ENCODE measurements at regions not wholly inside any gene's neighbourhood (a gene's known extent, or its start where the extent isn't known, plus 50 kb on each side); places are given as distances from the start of the nearest gene placed in this dataset.

DNA sequence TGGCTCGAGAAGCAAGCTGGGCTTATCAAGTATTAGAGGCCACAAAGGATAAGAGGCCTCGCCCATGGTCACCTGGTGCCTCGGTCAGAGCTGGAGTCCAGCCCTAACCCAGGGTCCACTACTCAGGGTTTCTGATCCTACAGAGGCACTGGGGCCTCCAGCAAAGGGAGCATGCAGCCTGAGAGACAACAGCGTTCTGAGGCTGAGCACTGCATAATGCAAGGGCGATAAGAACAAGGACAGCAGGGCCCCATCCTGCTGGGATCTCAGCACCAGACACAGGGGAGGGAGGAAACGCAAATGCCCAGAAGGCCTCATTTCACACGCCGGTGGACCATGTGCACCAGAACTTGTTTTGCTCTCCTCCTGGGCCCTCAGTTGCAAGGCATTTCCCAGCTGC, 63.0 kb downstream of the C5orf15 start:
- no peak for DNase-seq
- intact Hi-C loops (cut with micrococcal nuclease): loop anchor here (5.0 kb wide), 1 partner anchor 37 kb away; no protein-coding TSS in a partner anchor
- Mint-ChIP-seq H3K36me3 (no peaks in the 10 kb centered on the region), H3K4me1 (ENCODE audit: low read depth) (no peaks in the 10 kb centered on the region), H3K9me3 (no peaks in the 10 kb centered on the region), H3K27ac (no peak overlapping the region), H3K4me3 (no peak overlapping the region), H3K27me3 (no peaks in the 10 kb centered on the region)
- POLR2A ChIA-PET: no interaction called here
- CTCF ChIA-PET: no interaction called here

DNA sequence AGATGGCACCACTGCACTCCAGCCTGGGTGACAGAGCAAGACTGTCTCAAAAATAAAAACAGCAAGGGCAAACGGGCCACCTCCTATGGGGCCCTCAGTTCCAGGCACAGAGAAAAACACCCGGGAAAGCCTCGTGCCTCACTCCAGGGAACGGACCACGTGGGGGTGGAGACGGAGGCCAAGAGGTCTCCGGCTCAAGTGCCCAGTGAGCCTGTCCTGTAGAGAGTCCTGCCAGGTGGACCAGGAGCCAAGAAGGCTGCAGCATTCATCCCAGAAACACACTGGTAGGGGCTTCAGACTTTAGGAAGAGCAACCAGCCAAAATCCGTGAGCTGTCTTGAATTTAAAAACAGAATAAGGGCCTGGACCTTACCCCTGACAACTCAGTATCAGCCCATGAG, 63.8 kb downstream of the C5orf15 start:
- intact Hi-C loops (cut with micrococcal nuclease): loop anchor here (5.0 kb wide), 1 partner anchor 38 kb away; no protein-coding TSS in a partner anchor
- no peak overlapping the region for H3K27ac Mint-ChIP-seq
- H3K4me3 Mint-ChIP-seq: no peak overlapping the region
- no peaks in the 10 kb centered on the region for H3K27me3 Mint-ChIP-seq
- no peaks in the 10 kb centered on the region for H3K9me3 Mint-ChIP-seq
- no peaks in the 10 kb centered on the region for H3K36me3 Mint-ChIP-seq
- H3K4me1 Mint-ChIP-seq (ENCODE audit: low read depth): no peaks in the 10 kb centered on the region
- ChIA-PET CTCF (interaction anchor here (1.7 kb wide), 1 partner anchor 35 kb away, joined by 6 read pairs; no protein-coding TSS in a partner anchor), POLR2A (no interaction called here)
- DNase-seq: no peak

DNA sequence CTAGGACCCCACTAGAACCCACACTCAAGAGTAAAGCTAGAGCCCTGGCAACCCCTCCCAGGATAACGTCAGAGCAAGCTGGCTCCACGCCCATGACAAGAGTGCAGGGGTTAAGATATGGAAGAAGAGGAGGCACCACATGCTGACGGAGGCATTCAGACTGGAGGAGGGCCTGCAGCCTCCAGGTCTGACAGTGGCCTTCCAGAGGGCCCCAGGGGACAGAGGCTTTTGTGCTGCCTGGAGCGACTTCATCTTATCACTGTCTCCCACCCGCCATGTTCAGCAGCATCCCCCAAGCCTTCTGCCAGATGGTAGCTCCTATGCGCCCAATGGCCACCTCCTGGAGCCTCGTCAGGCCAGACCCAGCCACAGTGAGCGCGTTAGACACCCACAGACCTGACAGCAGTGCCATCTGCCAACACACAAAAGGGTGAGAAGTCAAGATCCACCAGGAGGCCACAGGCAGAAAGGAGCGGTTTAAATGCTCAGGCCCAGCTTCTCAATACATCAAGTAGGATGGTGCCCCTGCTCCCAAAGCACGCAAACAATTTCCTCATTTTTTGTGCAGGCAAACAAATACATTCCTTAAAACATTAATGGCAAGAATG, 65.8 kb downstream of the C5orf15 start:
- POLR2A ChIA-PET: no interaction called here
- no peaks in the 10 kb centered on the region for H3K9me3 Mint-ChIP-seq
- H3K27ac Mint-ChIP-seq: no peak overlapping the region
- no peaks in the 10 kb centered on the region for H3K27me3 Mint-ChIP-seq
- no peaks in the 10 kb centered on the region for H3K4me1 Mint-ChIP-seq (ENCODE audit: low read depth)
- intact Hi-C loops (cut with micrococcal nuclease): no loop called here
- CTCF ChIA-PET: no interaction called here
- no peaks in the 10 kb centered on the region for H3K36me3 Mint-ChIP-seq
- no peak overlapping the region for H3K4me3 Mint-ChIP-seq
- DNase-seq: no peak

DNA sequence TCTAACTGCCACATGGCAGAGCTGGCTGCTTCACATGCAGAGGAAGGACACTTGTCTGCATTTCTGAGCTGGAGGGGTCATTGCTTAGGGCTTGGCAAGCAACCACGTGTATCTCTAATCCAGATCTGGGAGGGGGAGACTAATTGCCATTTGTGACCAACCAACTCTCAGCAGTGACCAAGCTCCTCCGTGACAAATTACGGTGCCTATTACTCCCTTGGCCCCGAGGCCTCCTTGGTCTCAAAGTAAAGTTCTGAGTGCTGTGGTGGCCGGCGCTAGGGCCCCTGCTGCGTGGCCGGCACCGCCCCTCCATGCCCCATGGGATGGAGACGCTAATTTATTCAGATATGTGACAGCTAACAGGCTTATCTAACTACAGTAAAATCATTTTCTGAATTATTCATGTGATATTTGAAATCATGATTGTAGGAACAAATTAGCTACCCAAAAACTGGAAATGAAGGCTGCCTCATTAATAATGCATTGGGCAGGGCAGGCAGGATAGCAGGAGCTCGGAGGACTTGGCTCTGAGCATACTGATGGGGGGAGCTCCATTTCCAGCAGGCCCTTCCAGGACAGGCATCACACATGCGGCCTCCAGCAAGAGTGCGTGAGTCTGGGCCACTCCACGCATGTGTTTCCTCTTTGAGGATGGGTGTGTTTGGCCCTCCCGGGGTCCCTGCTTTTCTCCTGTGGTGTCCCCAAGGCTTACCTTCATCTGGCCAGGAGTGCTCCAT, 67.7 kb downstream of the C5orf15 start:
- CTCF ChIA-PET: no interaction called here
- H3K4me3 Mint-ChIP-seq: no peak overlapping the region
- POLR2A ChIA-PET: no interaction called here

DNA sequence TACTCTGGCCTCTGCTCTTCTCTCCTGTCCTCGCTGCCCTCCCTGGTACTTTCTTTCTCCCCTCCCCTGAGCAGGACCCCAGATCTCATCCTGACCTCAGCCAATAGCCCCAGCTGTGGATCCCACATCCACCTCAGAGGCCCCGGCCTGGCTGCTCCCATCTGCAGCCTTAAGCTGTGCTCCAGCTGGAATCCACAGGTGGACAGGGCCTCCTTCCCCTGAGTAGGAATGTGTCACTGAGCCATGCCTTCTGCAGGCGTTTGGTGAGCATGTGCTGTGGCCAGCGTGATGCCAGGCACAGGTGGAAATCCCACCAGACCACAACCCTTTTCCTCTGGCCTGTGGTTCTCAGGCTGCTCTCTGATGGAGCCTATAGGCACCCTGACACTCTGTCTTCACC, 68.9 kb downstream of the C5orf15 start:
- intact Hi-C loops (cut with micrococcal nuclease): no loop called here
- no peaks in the 10 kb centered on the region for H3K27me3 Mint-ChIP-seq
- H3K4me1 Mint-ChIP-seq (ENCODE audit: low read depth): no peaks in the 10 kb centered on the region
- POLR2A ChIA-PET: no interaction called here
- CTCF ChIA-PET: interaction anchor here (0.6 kb wide), 1 partner anchor 670 kb away, joined by 3 read pairs; no protein-coding TSS in a partner anchor
- no peak for DNase-seq
- no peaks in the 10 kb centered on the region for H3K36me3 Mint-ChIP-seq
- no peak overlapping the region for H3K4me3 Mint-ChIP-seq
- no peak overlapping the region for H3K27ac Mint-ChIP-seq
- H3K9me3 Mint-ChIP-seq: no peaks in the 10 kb centered on the region

More for the DNA sequence above, 67.7 kb downstream of the C5orf15 start:
- no peak overlapping the region for H3K27ac Mint-ChIP-seq
- no peaks in the 10 kb centered on the region for H3K27me3 Mint-ChIP-seq
- intact Hi-C loops (cut with micrococcal nuclease): no loop called here
- no peak for DNase-seq
- H3K4me1 Mint-ChIP-seq (ENCODE audit: low read depth): no peaks in the 10 kb centered on the region
- H3K36me3 Mint-ChIP-seq: no peaks in the 10 kb centered on the region
- no peaks in the 10 kb centered on the region for H3K9me3 Mint-ChIP-seq

DNA sequence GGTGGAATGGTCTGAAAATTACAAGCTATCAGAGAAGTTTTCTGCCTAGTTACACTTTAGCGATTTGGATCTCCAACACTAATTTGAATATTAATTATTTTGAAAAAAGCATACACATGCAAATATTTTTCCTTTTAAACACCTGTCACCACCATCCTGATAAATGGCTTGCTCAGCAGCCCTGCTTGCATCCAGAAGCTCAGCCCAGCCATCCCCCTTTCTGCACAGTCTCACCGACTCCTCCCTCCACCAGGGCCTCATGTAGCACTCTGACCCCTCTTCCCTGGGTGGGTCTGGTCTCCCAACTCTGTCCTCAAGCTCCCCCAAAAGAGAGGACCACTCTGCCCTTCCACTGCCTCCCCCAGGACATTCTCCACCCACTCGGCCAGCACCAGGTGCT, 70.0 kb downstream of the C5orf15 start:
- ChIA-PET CTCF (no interaction called here), POLR2A (no interaction called here)
- no peak for DNase-seq
- Mint-ChIP-seq H3K9me3 (no peaks in the 10 kb centered on the region), H3K27ac (no peak overlapping the region), H3K27me3 (no peaks in the 10 kb centered on the region), H3K4me3 (no peak overlapping the region), H3K4me1 (ENCODE audit: low read depth) (no peaks in the 10 kb centered on the region), H3K36me3 (no peaks in the 10 kb centered on the region)
- intact Hi-C loops (cut with micrococcal nuclease): no loop called here

DNA sequence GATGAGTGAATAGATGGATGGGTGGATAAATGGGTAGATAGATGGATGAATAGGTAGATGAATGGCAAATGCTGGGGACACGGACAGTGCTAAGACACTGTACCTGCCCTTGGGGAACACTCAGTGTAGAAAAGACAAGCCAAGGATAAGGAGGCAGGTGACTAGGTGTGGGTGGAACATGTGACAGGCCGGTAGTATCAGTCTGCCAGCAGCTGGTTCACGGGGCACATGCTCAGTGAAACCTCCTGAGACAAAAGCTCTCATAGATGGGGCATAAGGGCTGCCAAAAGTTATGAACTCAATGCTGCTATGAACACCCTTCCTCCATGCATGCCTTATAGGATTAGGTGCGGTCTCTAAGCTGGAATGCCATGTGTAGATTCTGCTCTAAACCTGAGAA, 71.0 kb downstream of the C5orf15 start:
- H3K27me3 Mint-ChIP-seq: no peaks in the 10 kb centered on the region
- no peak overlapping the region for H3K27ac Mint-ChIP-seq
- intact Hi-C loops (cut with micrococcal nuclease): no loop called here
- H3K9me3 Mint-ChIP-seq: no peaks in the 10 kb centered on the region
- H3K4me1 Mint-ChIP-seq (ENCODE audit: low read depth): no peaks in the 10 kb centered on the region
- DNase-seq: no peak
- no peaks in the 10 kb centered on the region for H3K36me3 Mint-ChIP-seq
- no peak overlapping the region for H3K4me3 Mint-ChIP-seq
- ChIA-PET POLR2A (no interaction called here), CTCF (no interaction called here)

DNA sequence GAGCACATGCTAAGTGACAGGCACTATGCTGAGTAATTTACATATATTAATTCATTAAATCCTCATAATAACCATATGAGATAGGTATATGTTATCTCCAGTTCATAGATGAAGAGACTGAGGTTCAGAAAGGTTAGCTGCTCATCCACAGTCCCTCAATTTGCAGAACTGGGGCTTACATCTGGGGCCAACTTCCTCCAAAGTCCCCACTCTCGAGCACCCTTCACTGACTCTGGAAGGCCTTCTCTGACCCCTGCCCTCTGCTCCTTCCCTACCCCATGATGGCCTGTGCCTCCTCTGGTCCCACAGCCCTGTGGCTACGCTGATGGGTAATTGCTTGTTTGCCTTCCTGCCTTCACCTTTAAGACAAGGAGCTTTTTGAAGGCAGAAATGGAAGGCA, 71.6 kb downstream of the C5orf15 start:
- intact Hi-C loops (cut with micrococcal nuclease): no loop called here
- H3K4me1 Mint-ChIP-seq (ENCODE audit: low read depth): no peaks in the 10 kb centered on the region
- no peaks in the 10 kb centered on the region for H3K27me3 Mint-ChIP-seq
- H3K4me3 Mint-ChIP-seq: no peak overlapping the region
- H3K27ac Mint-ChIP-seq: no peak overlapping the region
- no peaks in the 10 kb centered on the region for H3K36me3 Mint-ChIP-seq
- ChIA-PET CTCF (no interaction called here), POLR2A (no interaction called here)
- H3K9me3 Mint-ChIP-seq: no peaks in the 10 kb centered on the region
- DNase-seq: no peak

DNA sequence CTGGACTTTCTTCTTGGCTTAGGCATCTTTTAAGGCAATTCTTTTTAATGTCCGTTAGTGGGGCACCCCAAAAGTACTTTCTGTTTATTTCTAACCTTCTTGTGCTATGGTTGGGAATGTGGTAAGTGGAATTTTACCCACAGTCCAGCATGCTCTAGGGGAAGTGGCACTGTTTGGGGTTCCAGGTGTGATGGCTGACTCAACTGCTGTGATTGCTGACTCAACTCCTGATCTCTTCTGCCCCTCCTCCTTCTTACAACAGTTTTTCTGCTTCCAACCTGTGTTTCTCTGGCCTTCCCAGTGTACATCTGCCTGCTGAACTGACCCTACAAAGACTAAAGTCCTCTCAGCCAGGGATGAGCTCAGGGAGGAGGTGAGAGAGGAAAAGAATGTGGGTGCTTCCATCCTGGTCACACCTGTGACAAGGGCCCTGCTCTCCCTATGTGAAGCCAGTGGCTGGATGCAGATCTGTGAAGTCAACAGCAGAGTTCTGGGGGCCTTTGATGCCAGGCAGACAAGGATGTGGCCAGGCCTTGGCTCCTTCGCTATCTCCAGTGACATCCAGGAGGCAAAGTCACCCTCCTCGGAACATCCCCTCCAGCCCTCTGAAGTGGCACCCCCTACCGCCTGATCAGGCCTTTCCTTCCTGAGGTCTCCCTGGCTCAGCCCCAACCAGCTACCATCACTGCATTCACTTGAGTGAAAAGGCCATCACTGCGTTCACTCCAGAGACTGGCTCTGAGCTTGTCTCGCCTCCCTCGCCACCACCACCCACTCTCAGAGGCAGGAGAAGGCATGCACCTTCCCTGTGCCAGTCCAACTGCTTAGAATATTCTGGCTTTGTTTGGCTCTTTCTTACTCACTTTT, 72.2 kb downstream of the C5orf15 start:
- Mint-ChIP-seq H3K4me3 (no peak overlapping the region), H3K4me1 (ENCODE audit: low read depth) (no peaks in the 10 kb centered on the region), H3K27me3 (no peaks in the 10 kb centered on the region), H3K9me3 (no peaks in the 10 kb centered on the region), H3K27ac (no peak overlapping the region), H3K36me3 (no peaks in the 10 kb centered on the region)
- ChIA-PET POLR2A (no interaction called here), CTCF (no interaction called here)
- no peak for DNase-seq
- intact Hi-C loops (cut with micrococcal nuclease): no loop called here

DNA sequence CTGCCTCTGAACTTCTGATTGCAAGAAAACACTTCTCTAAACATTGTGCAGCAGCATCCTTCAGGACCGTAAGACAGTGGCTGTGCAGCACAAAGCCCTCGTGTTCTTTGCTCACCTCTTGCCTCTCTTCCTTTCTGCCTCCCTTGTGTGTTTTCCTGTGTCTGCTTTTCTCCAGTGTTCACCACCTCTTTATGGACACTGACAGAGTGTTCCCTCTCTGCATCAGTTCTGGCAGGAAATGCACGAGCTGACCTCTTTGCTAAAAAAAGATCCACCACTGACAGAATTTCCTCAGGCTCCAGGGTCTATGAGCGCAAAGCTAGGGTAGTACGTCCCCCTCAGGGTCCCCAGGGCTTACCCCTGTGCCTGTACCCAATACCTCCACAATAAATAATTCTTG, 74.3 kb downstream of the C5orf15 start:
- intact Hi-C loops (cut with micrococcal nuclease): no loop called here
- no peak overlapping the region for H3K4me3 Mint-ChIP-seq
- DNase-seq: no peak
- no peaks in the 10 kb centered on the region for H3K27me3 Mint-ChIP-seq
- H3K9me3 Mint-ChIP-seq: no peaks in the 10 kb centered on the region
- ChIA-PET POLR2A (no interaction called here), CTCF (no interaction called here)
- no peak overlapping the region for H3K27ac Mint-ChIP-seq
- H3K4me1 Mint-ChIP-seq (ENCODE audit: low read depth): no peaks in the 10 kb centered on the region
- no peaks in the 10 kb centered on the region for H3K36me3 Mint-ChIP-seq

DNA sequence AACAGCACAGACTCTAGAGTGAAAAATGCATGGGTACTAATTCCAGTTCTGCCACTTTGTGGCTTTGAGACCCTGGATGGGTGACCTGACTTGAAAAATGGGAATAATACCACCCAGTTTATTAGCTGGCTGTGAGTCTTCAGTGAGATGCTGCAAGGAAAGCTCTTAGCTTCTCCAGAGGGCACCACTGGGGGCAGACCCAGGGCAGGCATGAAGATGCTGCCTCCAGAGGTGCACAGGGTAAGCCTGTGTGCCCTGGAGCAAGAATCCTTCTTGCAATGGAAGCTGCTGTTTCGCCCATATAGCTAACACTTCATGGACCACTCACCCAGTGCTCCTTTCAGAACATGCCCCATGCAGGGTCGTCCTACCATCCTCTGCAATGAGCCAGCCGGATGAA, 75.7 kb downstream of the C5orf15 start:
- H3K36me3 Mint-ChIP-seq: no peaks in the 10 kb centered on the region
- DNase-seq: no peak
- H3K4me3 Mint-ChIP-seq: no peak overlapping the region
- no peaks in the 10 kb centered on the region for H3K27me3 Mint-ChIP-seq
- H3K27ac Mint-ChIP-seq: no peak overlapping the region
- intact Hi-C loops (cut with micrococcal nuclease): no loop called here
- H3K4me1 Mint-ChIP-seq (ENCODE audit: low read depth): no peaks in the 10 kb centered on the region
- ChIA-PET POLR2A (no interaction called here), CTCF (no interaction called here)
- no peaks in the 10 kb centered on the region for H3K9me3 Mint-ChIP-seq

DNA sequence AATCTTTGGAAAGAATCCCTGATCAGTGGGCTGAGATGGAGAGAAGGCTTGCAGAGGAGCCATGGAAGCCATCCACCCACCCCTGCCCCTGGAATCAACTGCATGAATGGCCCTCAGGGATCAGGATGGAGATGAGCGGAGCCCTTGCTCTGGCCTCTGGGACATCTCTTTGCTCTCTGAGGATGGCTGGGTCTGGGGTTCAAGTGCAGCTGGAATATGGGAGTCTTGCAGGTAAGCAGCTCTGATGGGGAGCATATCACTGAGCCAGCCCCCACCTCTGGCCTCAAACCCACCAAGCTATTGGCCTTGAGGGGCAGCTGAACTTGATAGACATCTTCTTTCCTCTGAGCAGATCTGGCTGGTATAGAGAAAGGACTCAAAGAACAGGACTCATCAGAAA, 76.1 kb downstream of the C5orf15 start:
- CTCF ChIA-PET: no interaction called here
- Mint-ChIP-seq H3K9me3 (no peaks in the 10 kb centered on the region), H3K4me1 (ENCODE audit: low read depth) (no peaks in the 10 kb centered on the region)

More for the DNA sequence above, 76.1 kb downstream of the C5orf15 start:
- Mint-ChIP-seq H3K27me3 (no peaks in the 10 kb centered on the region), H3K36me3 (no peaks in the 10 kb centered on the region), H3K4me3 (no peak overlapping the region), H3K27ac (no peak overlapping the region)
- no peak for DNase-seq
- intact Hi-C loops (cut with micrococcal nuclease): no loop called here
- POLR2A ChIA-PET: no interaction called here

All from activated CD4-positive, alpha-beta memory T cell treated with anti-CD3 and anti-CD28 coated beads for 36 hours (primary cell).